ENCODE measurements at regions not wholly inside any gene's neighbourhood (a gene's known extent, or its start where the extent isn't known, plus 50 kb on each side); places are given as distances from the start of the nearest gene placed in this dataset.

GRCh38 chr14:101037021-101037817 is 133.7 kb upstream of the RTL1 start:
- dilution Hi-C loops (cut with HindIII; ENCODE audit: low sequenced_read_pairs, unreplicated experiment) = no loop called here
- Histone ChIP-seq H2AK5ac (ENCODE audit: low read depth, low read length) (no peak overlapping the region), H2AFZ (replicated peaks; ENCODE audit: low read length, poor library complexity) (no peak overlapping the region), H4K91ac (ENCODE audit: insufficient read depth, low read depth, low read length) (no peak overlapping the region), H2BK120ac (ENCODE audit: low read depth, low read length) (no peak overlapping the region), H3K56ac (ENCODE audit: extremely low read depth, insufficient read depth, low read length) (no peak overlapping the region), H2BK20ac (ENCODE audit: low read depth, low read length) (no peak overlapping the region), H3K79me1 (ENCODE audit: low read depth in 1 of 2, low read length in 2 of 2) (peaks cover 10 to 35% of the 10 kb centered on the region in 2 experiments), H2AK9ac (replicated peaks; ENCODE audit: low read depth, low read length, poor library complexity) (no peak overlapping the region), H3K4me2 (ENCODE audit: low read depth, low read length) (no peak overlapping the region), H3K4me3 (ENCODE audit: insufficient read depth, low read depth, low read length) (no peak overlapping the region), H3K23ac (ENCODE audit: low read depth, low read length) (no peak overlapping the region), H3K9me1 (ENCODE audit: insufficient read depth, low read length) (no peaks in the 10 kb centered on the region), H3K9ac (ENCODE audit: low read depth, low read length) (no peak overlapping the region), H2BK5ac (ENCODE audit: low read depth, low read length, poor library complexity, severe bottlenecking) (no peak overlapping the region), H3K9me3 (ENCODE audit: control insufficient read depth, insufficient read depth, low read length) (no peaks in the 10 kb centered on the region), H3K4me1 (ENCODE audit: control insufficient read depth, insufficient read depth, low read length) (no peaks in the 10 kb centered on the region), H4K5ac (ENCODE audit: low read depth, low read length) (no peak overlapping the region), H4K8ac (ENCODE audit: low read depth in 2 of 2, low read length in 2 of 2) (no peak overlapping the region), H3K4ac (ENCODE audit: low read depth, low read length) (no peak overlapping the region), H4K20me1 (ENCODE audit: insufficient read depth, low read length) (peaks cover 28% of the 10 kb centered on the region), H3K14ac (replicated peaks; ENCODE audit: low read depth, low read length) (no peak overlapping the region), H3K27ac (ENCODE audit: insufficient read depth, low read length) (no peak overlapping the region), H3K27me3 (ENCODE audit: control insufficient read depth, insufficient read depth, low read length) (no peaks in the 10 kb centered on the region), H3K36me3 (ENCODE audit: control insufficient read depth, insufficient read depth, low read length) (peaks cover 72% of the 10 kb centered on the region), H2BK15ac (ENCODE audit: low read depth, low read length) (no peak overlapping the region), H3K18ac (ENCODE audit: low read depth, low read length) (no peak overlapping the region)
- TF ChIP-seq USF2 (IDR thresholded peaks at IDR 0.05; ENCODE audit: low read depth, low read length) (no peak), FOS (IDR thresholded peaks at IDR 0.05; ENCODE audit: low read depth, low read length) (no peak), SMC3 (IDR thresholded peaks at IDR 0.05; ENCODE audit: low read depth, low read length) (no peak), MAZ (IDR thresholded peaks at IDR 0.05; ENCODE audit: borderline replicate concordance, low read depth, low read length) (no peak), RCOR1 (IDR thresholded peaks at IDR 0.05; ENCODE audit: insufficient replicate concordance, low read length) (no peak), MAFK (IDR thresholded peaks at IDR 0.05; ENCODE audit: low read depth, low read length) (no peak), MXI1 (IDR thresholded peaks at IDR 0.05; ENCODE audit: borderline replicate concordance, low read depth, low read length) (no peak), POLR2A (IDR thresholded peaks at IDR 0.05; ENCODE audit: low read depth, low read length) (no peak), CEBPB (IDR thresholded peaks at IDR 0.05; ENCODE audit: low read depth, low read length) (no peak), BHLHE40 (IDR thresholded peaks at IDR 0.05; ENCODE audit: low read depth, low read length) (no peak), RAD21 (IDR thresholded peaks at IDR 0.05; ENCODE audit: low read length) (no peak), NFE2L2 (IDR thresholded peaks at IDR 0.05; ENCODE audit: low read depth, low read length) (no peak), RFX5 (IDR thresholded peaks at IDR 0.05; ENCODE audit: low read depth, low read length) (no peak), CHD1 (IDR thresholded peaks at IDR 0.05; ENCODE audit: low read depth, low read length) (no peak)
- TF ChIP-seq, protein P1, sequence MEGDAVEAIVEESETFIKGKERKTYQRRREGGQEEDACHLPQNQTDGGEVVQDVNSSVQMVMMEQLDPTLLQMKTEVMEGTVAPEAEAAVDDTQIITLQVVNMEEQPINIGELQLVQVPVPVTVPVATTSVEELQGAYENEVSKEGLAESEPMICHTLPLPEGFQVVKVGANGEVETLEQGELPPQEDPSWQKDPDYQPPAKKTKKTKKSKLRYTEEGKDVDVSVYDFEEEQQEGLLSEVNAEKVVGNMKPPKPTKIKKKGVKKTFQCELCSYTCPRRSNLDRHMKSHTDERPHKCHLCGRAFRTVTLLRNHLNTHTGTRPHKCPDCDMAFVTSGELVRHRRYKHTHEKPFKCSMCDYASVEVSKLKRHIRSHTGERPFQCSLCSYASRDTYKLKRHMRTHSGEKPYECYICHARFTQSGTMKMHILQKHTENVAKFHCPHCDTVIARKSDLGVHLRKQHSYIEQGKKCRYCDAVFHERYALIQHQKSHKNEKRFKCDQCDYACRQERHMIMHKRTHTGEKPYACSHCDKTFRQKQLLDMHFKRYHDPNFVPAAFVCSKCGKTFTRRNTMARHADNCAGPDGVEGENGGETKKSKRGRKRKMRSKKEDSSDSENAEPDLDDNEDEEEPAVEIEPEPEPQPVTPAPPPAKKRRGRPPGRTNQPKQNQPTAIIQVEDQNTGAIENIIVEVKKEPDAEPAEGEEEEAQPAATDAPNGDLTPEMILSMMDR (conservative IDR thresholded peaks at IDR 0.05; ENCODE audit: low read depth, low read length) = no peak
- TF ChIP-seq, protein P2, sequence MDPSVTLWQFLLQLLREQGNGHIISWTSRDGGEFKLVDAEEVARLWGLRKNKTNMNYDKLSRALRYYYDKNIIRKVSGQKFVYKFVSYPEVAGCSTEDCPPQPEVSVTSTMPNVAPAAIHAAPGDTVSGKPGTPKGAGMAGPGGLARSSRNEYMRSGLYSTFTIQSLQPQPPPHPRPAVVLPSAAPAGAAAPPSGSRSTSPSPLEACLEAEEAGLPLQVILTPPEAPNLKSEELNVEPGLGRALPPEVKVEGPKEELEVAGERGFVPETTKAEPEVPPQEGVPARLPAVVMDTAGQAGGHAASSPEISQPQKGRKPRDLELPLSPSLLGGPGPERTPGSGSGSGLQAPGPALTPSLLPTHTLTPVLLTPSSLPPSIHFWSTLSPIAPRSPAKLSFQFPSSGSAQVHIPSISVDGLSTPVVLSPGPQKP (IDR thresholded peaks at IDR 0.05; ENCODE audit: borderline replicate concordance, low read depth, low read length) = no peak
- ChIA-PET CTCF (no interaction called here), POLR2A (ENCODE audit: unreplicated experiment) (no interaction called here)
- ATAC-seq (ENCODE audit: low read depth) (no peak), DNase-seq (no peak)
- no TSS peak for BruUV-seq (replicated peaks)
- in situ Hi-C loops (cut with MboI; ENCODE audit: low sequenced_read_pairs) = no loop called here
- WGBS, 2 experiments (ENCODE audit: extremely low coverage in 2 of 2, insufficient read length in 1 of 2) = 83% methylated on average over 2 of the region's 12 CpGs; no CpG with 5 or more reads in 1 of the 2 experiments
- intact Hi-C loops (cut with micrococcal nuclease) = no loop called here
